Omental fat pad (tissue), 3 donors: ENCODE measurements at regions not wholly inside any gene's neighbourhood (a gene's known extent, or its start where the extent isn't known, plus 50 kb on each side); places are given as distances from the start of the nearest gene placed in this dataset.
A peak's percentile ranks its signal among the peaks of the same experiment; 100 is the strongest.

Experiments
- ATAC-seq: fragments of 150-250 bp; one replicate; pipeline ENCODE4 v1.9.1; 2016; ENCODE audit warnings: mild to moderate bottlenecking, moderate library complexity; ENCODE audit not compliant: low FRiP score
- DNase-seq: peaks from one replicate; pipeline ENCODE4 v3.0.0-alpha.2; 2019; ENCODE audit warnings: low spot score
- CTCF ChIP-seq, 3 donors: fragments of 450-650 bp; IDR thresholded peaks; one replicate each; pipeline ENCODE4 v1.5.1; 2016 to 2017; ENCODE audit warnings: antibody characterized with exemption in 3 of 3, mild to moderate bottlenecking in 3 of 3, moderate library complexity in 2 of 3

GRCh38 chrX:69069876-69070275, 95.4 kb downstream of the PJA1 start:
- ATAC-seq = no peak
- DNase-seq = peak; percentile 19
- no peak for TF ChIP-seq CTCF (IDR thresholded peaks at IDR 0.05)

GRCh38 chrX:69069086-69069445, 96.2 kb downstream of the PJA1 start:
- DNase-seq = no peak
- no peak for TF ChIP-seq CTCF (IDR thresholded peaks at IDR 0.05)
- no peak for ATAC-seq

GRCh38 chrX:69068301-69069085, 96.8 kb downstream of the PJA1 start:
- ATAC-seq (no peak), DNase-seq (no peak)

GRCh38 chrX:69067841-69068240, 97.4 kb downstream of the PJA1 start:
- TF ChIP-seq CTCF (IDR thresholded peaks at IDR 0.05) = no peak
- ATAC-seq (no peak), DNase-seq (no peak)

More at GRCh38 chrX:69068301-69069085, 96.8 kb downstream of the PJA1 start:
- no peak for TF ChIP-seq CTCF (IDR thresholded peaks at IDR 0.05)

- DNase-seq (peak; percentile 6), ATAC-seq (no peak)
- TF ChIP-seq CTCF (IDR thresholded peaks at IDR 0.05) = no peak
Measured at GRCh38 chrX:69066966-69067525, 98.2 kb downstream of the PJA1 start.

- no peak for ATAC-seq
- DNase-seq = no peak
- TF ChIP-seq CTCF (IDR thresholded peaks at IDR 0.05) = no peak
Measured at GRCh38 chrX:69066021-69066757, 99.1 kb downstream of the PJA1 start.
